Hepatic stellate cell (primary cell): ENCODE measurements at regions not wholly inside any gene's neighbourhood (a gene's known extent, or its start where the extent isn't known, plus 50 kb on each side); places are given as distances from the start of the nearest gene placed in this dataset.
A peak's percentile ranks its signal among the peaks of the same experiment; 100 is the strongest.

Source experiments
- DNase-seq: peaks from one replicate; pipeline ENCODE4 v3.0.0; 2011; ENCODE audit warnings: low spot score

DNA sequence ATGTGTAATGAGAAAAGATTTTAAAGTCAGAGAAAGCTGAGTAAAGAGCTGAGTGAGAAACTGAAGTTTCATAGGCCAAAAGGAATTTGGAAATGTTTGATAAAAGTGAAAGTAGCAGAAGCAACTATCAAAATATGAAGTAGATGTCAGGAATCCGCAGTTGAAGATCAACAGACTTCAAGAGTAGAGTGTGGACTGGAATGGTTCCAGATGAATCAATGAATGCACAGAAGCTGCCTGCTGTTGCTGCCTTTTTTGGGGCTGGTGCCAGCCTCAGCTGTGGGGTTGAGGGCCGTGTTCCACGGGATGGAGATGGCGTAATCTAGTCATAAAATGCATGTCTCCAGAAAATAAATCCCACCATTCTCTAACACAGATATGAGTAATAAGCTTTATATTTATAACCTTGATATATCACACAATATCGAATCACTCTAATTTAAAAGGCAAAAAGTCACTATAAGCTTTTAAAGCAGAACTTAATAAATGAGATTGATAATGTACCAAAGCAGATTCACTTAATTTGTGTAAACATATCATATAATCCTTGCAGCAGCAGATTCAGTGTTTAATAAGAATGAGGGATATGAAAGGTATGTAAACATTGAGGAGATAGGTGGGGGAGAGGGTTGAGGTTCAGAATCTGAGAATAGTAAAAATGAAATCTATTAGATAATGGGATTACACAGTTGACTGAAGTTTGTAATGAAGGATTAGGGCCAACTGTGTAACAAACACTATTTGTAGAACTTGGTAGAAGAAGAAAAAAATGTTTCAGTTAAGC is 652.3 kb upstream of the FTMT start:
- DNase-seq, result peak; percentile 7

DNA sequence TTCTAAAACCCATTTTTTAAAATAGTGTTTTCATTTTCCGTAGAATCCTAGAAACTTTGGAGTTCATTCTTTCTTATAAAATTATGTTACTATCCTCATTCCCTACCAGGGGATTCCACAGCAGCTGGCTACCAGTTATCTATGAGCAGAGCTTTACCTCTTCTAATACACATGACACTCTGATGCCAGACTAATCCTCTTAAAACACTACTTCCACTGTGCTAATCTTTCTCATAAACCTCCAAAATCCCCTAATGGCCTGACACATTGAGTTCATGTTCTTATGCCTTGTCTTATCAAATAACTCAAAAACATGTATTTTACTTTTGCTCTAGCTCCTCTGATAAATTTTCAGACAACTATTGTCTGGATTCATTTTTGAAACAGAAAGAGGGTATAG is 633.6 kb upstream of the FTMT start:
- DNase-seq, result no peak

DNA sequence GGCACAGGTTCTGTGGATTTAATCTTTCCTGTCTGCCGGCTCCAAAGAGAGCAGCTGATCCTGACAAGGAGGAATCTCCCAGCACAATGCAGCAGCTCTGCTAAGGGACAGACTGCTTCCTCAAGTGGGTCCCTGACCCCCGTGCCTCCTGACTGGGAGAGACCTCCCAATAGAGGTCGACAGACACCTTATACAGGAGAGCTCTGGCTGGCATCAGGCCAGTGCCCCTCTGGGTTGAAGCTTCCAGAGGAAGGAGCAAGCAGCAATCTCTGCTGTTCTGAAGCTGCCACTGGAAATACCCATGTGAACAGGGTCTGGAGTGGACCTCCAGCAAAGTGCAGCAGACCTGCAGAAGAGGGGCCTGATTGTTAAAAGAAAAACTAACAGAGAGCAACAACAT is 630.2 kb upstream of the FTMT start:
- no peak for DNase-seq

DNA sequence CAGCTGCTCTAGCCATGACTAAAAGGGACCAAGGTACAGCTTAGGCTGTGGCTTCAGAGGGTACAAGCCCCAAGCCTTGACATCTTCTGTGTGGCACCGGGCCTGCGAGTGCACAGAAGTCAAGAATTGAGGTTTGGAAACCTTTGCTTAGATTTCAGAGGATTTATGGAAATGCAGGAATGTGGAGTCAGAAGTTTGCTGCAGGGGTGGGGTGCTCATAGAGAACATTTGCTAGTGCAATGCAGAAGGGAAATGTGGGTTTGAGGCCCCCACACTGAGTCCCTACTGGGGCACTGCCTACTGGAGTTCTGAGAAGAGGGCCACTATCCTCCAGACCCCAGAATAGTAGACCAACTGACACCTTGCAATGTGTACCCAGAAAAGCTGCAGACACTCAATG is 624.9 kb upstream of the FTMT start:
- no peak for DNase-seq

DNA sequence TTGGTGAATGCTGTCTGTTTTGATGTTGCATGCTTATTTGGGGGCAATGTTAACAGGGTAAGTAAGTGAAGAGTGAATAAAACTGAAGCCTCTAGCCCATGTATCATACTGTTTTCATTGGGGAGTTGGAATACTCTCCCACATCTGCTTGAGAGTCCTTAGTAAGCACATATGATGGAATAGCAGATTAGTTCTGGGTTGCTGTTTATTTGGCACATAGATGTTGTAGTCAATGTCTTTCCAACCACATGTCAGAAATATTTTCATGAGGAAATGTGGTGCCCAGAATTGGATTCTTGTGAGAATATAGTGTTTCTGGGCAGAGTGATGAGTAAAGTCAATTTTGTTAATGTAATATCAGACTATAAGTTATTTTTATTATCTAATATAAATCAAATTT is 611.7 kb upstream of the FTMT start:
- no peak for DNase-seq

- DNase-seq, result no peak
Measured at GRCh38 chr5:121246971-121247370, 604.7 kb upstream of the FTMT start.

DNA sequence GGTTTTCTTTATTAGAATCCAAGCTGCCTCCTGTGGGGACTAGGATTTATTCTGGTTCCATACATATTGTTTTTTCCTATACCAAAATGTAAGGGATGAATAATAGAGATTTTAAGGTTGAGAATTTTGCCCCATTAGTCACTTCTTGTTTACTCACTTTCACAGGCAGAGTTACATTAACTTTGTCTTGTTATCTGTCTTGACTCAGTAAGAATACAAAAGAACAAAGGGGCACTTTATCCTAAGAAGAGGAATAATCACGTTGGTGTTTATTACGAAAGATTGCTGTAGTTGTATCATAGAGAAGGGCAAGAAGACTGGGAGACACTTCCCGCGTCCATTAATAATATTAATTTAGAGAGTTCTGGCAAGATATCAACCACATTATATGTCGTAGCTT is 599.7 kb upstream of the FTMT start:
- no peak for DNase-seq

GRCh38 chr5:121257621-121258020 is 594.1 kb upstream of the FTMT start:
- DNase-seq, result no peak

DNA sequence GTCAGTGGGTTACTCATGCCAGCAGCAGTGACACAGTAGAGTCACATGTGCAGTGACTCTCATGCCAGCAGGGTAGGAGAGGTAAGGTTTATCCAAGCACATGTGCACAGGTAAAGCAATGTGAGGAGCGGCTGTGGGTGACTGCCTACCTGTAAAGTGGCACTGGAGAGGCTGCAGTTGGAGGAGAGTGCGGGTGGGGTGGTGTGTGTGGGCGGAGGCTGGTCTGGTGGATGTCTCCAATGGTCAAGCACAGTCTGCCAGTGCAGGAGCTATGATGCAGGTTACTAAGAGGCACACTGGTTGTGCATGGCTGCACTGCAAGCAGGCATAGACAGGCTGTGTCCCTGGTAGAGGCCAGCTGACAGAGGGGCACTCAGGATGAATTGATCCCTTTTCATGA is 588.2 kb upstream of the FTMT start:
- no peak for DNase-seq

- DNase-seq, result no peak
Measured at GRCh38 chr5:121264605-121265004, 587.1 kb upstream of the FTMT start.

DNA sequence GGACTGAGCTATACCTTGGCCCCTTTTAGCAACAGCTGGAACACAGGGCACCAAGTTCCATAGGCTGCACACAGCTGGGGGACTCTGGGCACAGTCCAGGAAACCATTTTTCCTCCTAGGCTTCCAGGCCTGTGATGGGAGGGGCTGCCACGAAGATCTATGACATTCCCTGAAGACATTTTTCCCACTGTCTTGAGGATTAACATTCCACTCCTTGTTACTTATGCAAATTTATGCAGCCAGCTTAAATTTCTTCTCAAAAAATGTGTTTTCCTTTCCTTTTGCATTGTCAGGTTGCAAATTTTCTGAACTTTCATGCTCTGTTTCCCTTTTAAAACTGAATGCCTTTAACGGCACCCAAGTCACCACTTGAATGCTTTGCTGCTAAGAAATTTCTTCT is 580.1 kb upstream of the FTMT start:
- DNase-seq, result no peak

GRCh38 chr5:121273833-121274433 is 577.7 kb upstream of the FTMT start:
- peak; percentile 40 for DNase-seq

- no peak for DNase-seq
Measured at GRCh38 chr5:121279801-121280200, 571.9 kb upstream of the FTMT start.

DNA sequence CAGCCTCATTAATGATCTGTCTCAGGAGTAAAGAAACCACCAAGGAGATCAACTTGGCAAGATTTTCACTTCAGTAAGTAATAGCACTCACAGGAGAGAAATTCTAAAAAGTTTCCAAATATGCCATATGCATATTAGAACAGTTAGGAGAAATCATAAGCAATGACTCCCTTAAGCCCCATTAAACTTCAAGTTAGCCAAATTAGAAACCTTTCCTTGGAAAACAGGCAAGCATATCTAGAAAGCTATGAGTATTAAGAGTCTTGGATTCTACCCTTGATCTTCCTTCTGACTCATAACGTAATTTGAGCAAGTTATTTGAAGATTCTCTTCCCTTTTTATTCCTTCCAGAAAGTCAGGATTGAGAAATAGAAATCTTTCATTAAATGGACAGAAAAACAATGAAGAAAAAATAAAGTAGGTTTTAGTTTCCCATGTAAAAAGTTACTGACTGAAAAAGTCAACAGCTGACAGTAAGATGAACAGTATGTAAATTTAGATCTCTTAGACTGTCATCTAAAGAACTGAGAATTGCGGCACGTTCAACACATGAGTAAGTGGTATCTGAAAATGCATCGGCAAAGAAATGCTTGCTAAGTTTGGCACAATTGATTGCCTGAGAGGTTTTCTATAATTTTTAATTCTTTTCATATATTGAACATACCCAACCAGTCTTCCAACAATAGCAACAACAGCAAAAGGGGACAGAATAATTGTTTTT is 565.7 kb upstream of the FTMT start:
- no peak for DNase-seq

DNA sequence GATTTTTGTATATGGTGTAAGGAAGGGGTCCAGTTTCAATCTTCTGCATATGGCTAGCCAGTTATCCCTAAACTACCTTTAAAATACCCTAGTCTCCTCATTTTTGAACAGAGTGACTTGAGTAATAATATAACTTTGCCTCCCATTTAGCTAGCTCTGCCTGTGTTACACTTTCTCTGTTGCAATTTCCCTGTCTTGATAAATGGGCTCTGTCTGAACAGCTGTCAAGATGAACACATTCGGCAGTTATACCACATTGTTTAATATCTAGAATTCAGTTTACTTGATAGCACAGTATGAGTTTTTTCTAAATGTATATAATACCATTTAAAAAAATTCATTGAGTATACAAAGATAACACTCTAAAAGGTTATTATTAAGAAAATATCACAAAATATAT is 562.9 kb upstream of the FTMT start:
- DNase-seq, result no peak

DNA sequence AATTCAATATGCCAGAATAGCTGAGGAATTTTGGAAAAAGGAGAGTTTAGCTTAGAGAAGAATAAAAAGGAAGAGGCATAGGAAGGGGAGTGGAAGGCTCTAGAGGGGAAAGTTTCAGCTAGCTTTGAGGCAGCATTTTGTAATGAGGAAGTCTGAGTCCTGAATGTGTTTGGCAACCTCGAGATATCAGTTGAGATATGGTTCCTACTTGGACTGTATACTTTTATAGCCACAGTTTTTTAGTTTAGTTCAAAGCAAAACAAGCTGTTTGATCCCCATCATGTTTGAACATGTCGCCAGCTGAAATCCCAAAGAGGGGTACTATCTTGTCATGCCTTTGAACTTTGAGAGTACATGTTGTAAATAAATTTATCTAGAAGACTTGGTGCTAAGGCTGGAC is 559.0 kb upstream of the FTMT start:
- DNase-seq, result no peak

GRCh38 chr5:121296356-121296755 is 555.3 kb upstream of the FTMT start:
- DNase-seq, result no peak

DNA sequence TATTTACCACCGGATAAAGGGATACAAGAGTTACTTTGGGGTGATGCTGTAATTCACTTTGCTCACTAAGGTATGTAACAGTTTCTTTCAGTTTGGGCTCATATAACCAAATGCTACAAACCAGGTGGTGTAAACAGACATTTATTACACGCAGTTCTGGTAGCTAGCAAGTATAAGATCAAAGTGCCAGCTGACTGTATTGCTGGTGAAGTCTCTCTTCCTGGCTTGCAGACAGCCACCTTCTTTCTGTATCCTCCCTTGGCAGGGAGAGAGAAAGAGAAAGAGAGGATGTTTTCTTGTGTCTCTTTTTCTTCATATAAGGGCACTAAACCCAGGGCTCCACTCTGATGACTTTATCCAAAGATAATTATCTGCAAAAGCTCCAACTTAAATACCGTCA is 552.5 kb upstream of the FTMT start:
- no peak for DNase-seq

DNA sequence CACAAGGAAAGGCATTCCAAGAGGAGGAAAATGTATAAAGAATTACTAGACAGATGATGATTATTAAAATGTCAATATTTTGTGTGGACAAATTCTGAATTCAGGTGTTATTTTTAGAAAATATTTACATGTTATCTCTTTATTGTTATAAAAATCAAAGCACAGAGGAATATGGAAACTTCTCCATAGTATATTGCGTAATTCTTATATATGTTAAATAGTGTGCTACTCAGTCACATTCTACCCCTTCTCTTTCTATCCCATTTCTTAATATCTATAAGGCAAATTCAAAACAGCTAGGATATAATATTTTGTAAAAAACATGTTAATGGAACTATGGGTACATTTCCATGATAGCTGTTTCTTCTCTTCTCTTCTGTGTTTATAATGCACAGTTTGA is 546.8 kb upstream of the FTMT start:
- DNase-seq, result no peak

DNA sequence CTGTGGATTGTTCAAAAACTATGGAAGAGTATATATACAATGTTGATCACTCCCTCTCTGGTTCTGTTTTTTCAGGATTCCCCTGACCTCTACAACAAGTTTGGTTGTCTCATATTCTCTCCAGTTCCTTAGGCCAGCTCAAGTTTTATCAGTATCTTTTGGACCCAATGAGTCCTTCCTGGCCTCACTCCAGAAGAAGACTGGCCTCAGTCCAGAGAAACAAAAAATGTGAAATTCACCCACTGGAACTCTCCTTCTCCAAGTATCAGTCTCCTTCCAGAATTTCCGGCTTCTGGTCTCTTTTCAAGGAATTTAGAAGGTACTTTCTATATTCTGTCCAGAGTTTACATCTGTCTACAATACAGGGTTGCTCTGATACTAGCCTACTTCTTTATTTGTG is 537.8 kb upstream of the FTMT start:
- no peak for DNase-seq

DNA sequence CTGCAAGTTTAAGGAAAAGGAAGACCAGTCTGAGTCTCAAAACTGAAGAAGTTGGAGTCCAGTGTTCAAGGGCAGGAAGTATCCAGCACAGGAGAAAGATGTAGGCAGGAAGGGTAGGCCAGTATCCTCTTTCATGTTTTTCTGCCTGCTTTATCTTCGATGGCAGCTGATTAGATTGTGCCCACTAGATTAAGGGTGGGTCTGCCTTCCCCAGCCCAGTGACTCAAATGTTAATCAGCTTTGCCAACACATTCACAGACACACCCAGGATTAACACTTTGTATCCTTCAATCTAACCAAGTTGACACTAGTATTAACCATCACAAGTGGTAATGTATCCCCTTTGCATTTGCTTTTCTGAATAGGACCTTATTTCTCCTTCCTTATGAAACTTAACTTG is 535.9 kb upstream of the FTMT start:
- no peak for DNase-seq

- DNase-seq, result no peak
Measured at GRCh38 chr5:121319292-121319691, 532.4 kb upstream of the FTMT start.

DNA sequence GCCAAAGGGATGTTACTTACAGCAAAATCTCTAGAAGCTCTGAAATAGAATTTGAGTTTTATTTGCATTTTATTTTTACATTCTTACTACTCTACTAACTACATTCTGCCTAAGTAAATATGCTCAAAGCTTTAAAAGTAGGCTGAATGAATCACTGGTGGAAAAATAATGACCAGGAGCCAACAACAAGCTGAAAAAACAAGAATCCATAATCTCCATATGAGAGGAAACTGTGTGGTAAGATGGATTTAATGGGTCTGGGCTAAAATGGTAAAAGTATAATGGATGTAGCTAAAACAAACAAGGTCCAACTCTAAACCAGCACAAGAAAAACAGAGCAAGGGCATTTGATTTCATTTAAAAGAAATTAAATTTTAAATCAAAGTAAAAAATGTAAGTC is 525.8 kb upstream of the FTMT start:
- no peak for DNase-seq
